22Rv1 (cell line): ENCODE measurements at regions not wholly inside any gene's neighbourhood (a gene's known extent, or its start where the extent isn't known, plus 50 kb on each side); places are given as distances from the start of the nearest gene placed in this dataset.

Experiments used
- ZFX ChIP-seq: fragments of 450-650 bp; IDR thresholded peaks from 2 replicates; pipeline ENCODE4 v1.6.1; 2017; ENCODE audit warnings: antibody characterized with exemption, borderline replicate concordance
- TF ChIP-seq, protein P1 (sequence below): fragments of 450-650 bp; IDR thresholded peaks from 2 replicates; pipeline ENCODE4 v1.5.1; 2017; ENCODE audit warnings: mild to moderate bottlenecking

DNA sequence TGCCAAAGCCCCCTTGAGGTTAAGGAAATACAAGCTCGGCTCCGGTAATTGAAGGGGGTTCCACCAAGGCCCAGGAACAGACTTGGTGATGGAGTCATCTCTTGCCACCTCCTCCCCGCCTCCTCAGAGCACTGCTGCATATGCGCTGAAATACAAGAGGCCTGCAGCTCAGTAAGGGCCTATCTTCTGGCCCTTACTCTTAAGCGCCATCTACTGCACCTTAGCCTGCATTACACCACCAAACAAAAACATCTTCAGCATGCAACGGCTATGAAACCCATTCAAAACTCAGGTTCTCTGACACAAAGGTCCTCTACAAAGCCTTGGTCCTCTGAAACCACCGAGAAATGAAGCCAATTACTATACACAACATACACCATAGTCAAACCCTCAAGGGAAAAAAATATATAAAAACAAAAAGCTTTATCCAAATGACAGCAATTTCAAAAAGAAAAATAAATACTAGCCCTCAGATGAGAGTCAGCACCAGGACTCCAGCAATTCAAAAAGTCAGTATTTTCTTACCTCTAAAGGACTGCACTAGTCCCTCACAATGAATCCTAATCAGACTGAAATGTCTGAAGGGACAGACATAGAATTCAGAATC lies 176.8 kb upstream of the TBX20 start:
- TF ChIP-seq, protein P1, sequence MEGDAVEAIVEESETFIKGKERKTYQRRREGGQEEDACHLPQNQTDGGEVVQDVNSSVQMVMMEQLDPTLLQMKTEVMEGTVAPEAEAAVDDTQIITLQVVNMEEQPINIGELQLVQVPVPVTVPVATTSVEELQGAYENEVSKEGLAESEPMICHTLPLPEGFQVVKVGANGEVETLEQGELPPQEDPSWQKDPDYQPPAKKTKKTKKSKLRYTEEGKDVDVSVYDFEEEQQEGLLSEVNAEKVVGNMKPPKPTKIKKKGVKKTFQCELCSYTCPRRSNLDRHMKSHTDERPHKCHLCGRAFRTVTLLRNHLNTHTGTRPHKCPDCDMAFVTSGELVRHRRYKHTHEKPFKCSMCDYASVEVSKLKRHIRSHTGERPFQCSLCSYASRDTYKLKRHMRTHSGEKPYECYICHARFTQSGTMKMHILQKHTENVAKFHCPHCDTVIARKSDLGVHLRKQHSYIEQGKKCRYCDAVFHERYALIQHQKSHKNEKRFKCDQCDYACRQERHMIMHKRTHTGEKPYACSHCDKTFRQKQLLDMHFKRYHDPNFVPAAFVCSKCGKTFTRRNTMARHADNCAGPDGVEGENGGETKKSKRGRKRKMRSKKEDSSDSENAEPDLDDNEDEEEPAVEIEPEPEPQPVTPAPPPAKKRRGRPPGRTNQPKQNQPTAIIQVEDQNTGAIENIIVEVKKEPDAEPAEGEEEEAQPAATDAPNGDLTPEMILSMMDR = peak; percentile 84
- TF ChIP-seq ZFX = no peak
